BJ (cell line): ENCODE measurements at regions not wholly inside any gene's neighbourhood (a gene's known extent, or its start where the extent isn't known, plus 50 kb on each side); places are given as distances from the start of the nearest gene placed in this dataset.

ENCODE experiments used
- CTCF ChIA-PET: fragments of 350-600 bp; formaldehyde crosslinking; extraction: SDS; loops from one replicate; lab custom pipeline; 2021; ENCODE audit warnings: antibody characterized with exemption, inconsistent platforms; lab: Yijun Ruan, JAX
- POLR2A ChIA-PET: fragments of 300-600 bp; sonication (Branson Sonifier 250); formaldehyde crosslinking; extraction: SDS; loops from one replicate; lab custom pipeline; 2021; ENCODE audit warnings: antibody characterized with exemption; lab: Charles Lee
- DNase-seq: peaks from one replicate; pipeline ENCODE4 v3.0.0-alpha.2; 2011; ENCODE audit warnings: low read depth
- H3K27me3 ChIP-seq: 2 replicates; pipeline ENCODE4 v1.6.0; 2011; ENCODE audit warnings: low read length; ENCODE audit not compliant: control insufficient read depth, insufficient read depth
- H3K36me3 ChIP-seq: 2 replicates; pipeline ENCODE4 v1.5.1; 2011; ENCODE audit warnings: low read length; ENCODE audit not compliant: control insufficient read depth, insufficient read depth
- H3K4me3 ChIP-seq: 2 replicates; pipeline ENCODE4 v1.5.1; 2011; ENCODE audit warnings: low read depth, mild to moderate bottlenecking, control low read depth, low read length
- CTCF ChIP-seq: IDR thresholded peaks from 2 replicates; pipeline ENCODE4 v1.5.1; 2011; ENCODE audit warnings: low read depth, mild to moderate bottlenecking, control low read depth, inconsistent platforms, low read length, moderate library complexity; ENCODE audit not compliant: insufficient read depth

GRCh38 chr6:56807989-56808337 lies 146.9 kb upstream of the BEND6 start:
- Histone ChIP-seq H3K4me3 (no peak overlapping the region), H3K27me3 (no peaks in the 10 kb centered on the region), H3K36me3 (no peaks in the 10 kb centered on the region)
- POLR2A ChIA-PET = no interaction called here
- no peak for TF ChIP-seq CTCF
- DNase-seq = no peak
- CTCF ChIA-PET = interaction anchor here (0.8 to 1.2 kb wide), 2 partner anchors 11 to 450 kb away, joined by 3 read pairs; no protein-coding TSS in a partner anchor

GRCh38 chr6:56807326-56807988 lies 147.4 kb upstream of the BEND6 start:
- no peaks in the 10 kb centered on the region for H3K27me3 ChIP-seq
- ChIA-PET CTCF (no interaction called here), POLR2A (no interaction called here)
- no peak for DNase-seq
- no peak overlapping the region for H3K4me3 ChIP-seq
- no peak for TF ChIP-seq CTCF
- H3K36me3 ChIP-seq = no peaks in the 10 kb centered on the region

- no peak for DNase-seq
- CTCF ChIA-PET = no interaction called here
Measured at GRCh38 chr6:56806368-56806767, 148.5 kb upstream of the BEND6 start.

GRCh38 chr6:56804996-56805395 lies 149.9 kb upstream of the BEND6 start:
- ChIA-PET POLR2A (interaction anchor here (0.6 kb wide), 1 partner anchor 35 kb away, joined by 3 read pairs; no protein-coding TSS in a partner anchor), CTCF (no interaction called here)
- TF ChIP-seq CTCF = no peak
- Histone ChIP-seq H3K4me3 (no peak overlapping the region), H3K27me3 (no peaks in the 10 kb centered on the region), H3K36me3 (no peaks in the 10 kb centered on the region)
- no peak for DNase-seq

More at GRCh38 chr6:56806368-56806767, 148.5 kb upstream of the BEND6 start:
- no peaks in the 10 kb centered on the region for H3K27me3 ChIP-seq
- no peak overlapping the region for H3K4me3 ChIP-seq
- POLR2A ChIA-PET = no interaction called here
- no peaks in the 10 kb centered on the region for H3K36me3 ChIP-seq
- no peak for TF ChIP-seq CTCF

- no peak overlapping the region for H3K4me3 ChIP-seq
- POLR2A ChIA-PET = no interaction called here
- no peak for TF ChIP-seq CTCF
Measured at GRCh38 chr6:56803594-56803993, 151.3 kb upstream of the BEND6 start.

More at GRCh38 chr6:56803594-56803993, 151.3 kb upstream of the BEND6 start:
- Histone ChIP-seq H3K27me3 (no peaks in the 10 kb centered on the region), H3K36me3 (no peaks in the 10 kb centered on the region)
- CTCF ChIA-PET = no interaction called here
- DNase-seq = no peak
